ENCODE measurements at regions not wholly inside any gene's neighbourhood (a gene's known extent, or its start where the extent isn't known, plus 50 kb on each side); places are given as distances from the start of the nearest gene placed in this dataset.

DNA sequence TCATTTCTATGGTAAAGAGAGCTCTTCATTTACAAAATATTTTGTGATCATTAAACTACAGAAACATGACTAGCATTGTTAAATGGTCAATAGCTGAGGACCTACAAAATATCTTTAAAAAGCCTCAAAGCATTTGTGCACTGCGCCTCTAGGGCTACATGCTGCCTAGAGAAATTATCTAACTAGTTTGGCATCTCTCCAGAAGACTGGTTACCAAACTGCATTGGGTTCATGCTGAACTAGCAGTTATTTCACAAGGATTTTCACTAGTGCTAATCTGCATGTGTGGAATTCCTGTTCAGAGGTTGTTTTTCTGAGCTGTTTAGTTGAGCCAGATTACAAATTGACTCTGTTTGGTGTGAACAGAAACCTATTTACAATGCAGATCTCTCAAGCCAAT is 58.5 kb upstream of the PITX2 start:
- no peak for TF ChIP-seq RAD21 (IDR thresholded peaks at IDR 0.05; ENCODE audit: low read depth)
- no peak for TF ChIP-seq NFIC (IDR thresholded peaks at IDR 0.05)
- no peak for TF ChIP-seq EGR1 (IDR thresholded peaks at IDR 0.05)
- TF ChIP-seq, protein P1, sequence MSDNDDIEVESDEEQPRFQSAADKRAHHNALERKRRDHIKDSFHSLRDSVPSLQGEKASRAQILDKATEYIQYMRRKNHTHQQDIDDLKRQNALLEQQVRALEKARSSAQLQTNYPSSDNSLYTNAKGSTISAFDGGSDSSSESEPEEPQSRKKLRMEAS (IDR thresholded peaks at IDR 0.05): no peak
- TF ChIP-seq CREB1 (IDR thresholded peaks at IDR 0.05; ENCODE audit: low read depth): no peak
- no peak for TF ChIP-seq FOXM1 (IDR thresholded peaks at IDR 0.05; ENCODE audit: borderline replicate concordance, low read depth)
- TF ChIP-seq ZBTB7A (IDR thresholded peaks at IDR 0.05; ENCODE audit: low read depth): no peak
- no peak for TF ChIP-seq TEAD4 (IDR thresholded peaks at IDR 0.05)
- TF ChIP-seq, protein P2, sequence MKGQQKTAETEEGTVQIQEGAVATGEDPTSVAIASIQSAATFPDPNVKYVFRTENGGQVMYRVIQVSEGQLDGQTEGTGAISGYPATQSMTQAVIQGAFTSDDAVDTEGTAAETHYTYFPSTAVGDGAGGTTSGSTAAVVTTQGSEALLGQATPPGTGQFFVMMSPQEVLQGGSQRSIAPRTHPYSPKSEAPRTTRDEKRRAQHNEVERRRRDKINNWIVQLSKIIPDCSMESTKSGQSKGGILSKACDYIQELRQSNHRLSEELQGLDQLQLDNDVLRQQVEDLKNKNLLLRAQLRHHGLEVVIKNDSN (IDR thresholded peaks at IDR 0.05): no peak
- TF ChIP-seq TCF12 (IDR thresholded peaks at IDR 0.05; ENCODE audit: low read depth): no peak
- TF ChIP-seq EP300 (IDR thresholded peaks at IDR 0.05; ENCODE audit: borderline replicate concordance): no peak
- no peak for TF ChIP-seq TAF1 (IDR thresholded peaks at IDR 0.05; ENCODE audit: low read depth)

DNA sequence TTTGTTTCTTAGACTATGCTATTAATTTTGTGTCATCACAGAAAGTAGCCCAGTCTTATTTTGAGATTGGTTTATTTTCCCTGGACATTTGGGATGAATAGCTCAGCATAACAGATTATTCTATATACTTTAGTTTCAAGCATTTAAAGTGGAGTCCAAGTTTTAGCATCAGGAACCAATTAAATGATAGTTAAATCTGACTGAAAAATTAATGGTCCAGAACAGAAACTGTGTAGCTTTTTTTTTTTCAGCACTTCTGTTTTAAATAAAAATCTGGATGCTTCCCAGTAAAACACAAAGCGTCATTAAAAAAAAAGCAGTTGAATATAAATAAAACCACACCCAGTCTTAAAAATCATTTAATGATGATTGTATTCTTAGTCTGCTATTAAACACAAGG is 59.4 kb upstream of the PITX2 start:
- TF ChIP-seq TAF1 (IDR thresholded peaks at IDR 0.05; ENCODE audit: low read depth) (no peak), RAD21 (IDR thresholded peaks at IDR 0.05; ENCODE audit: low read depth) (no peak), TCF12 (IDR thresholded peaks at IDR 0.05; ENCODE audit: low read depth) (no peak), FOXM1 (IDR thresholded peaks at IDR 0.05; ENCODE audit: borderline replicate concordance, low read depth) (no peak), CREB1 (IDR thresholded peaks at IDR 0.05; ENCODE audit: low read depth) (no peak), CEBPB (IDR thresholded peaks at IDR 0.05) (no peak), EGR1 (IDR thresholded peaks at IDR 0.05) (no peak), ZBTB7A (IDR thresholded peaks at IDR 0.05; ENCODE audit: low read depth) (no peak), NFIC (IDR thresholded peaks at IDR 0.05) (no peak)
- TF ChIP-seq, protein P3, sequence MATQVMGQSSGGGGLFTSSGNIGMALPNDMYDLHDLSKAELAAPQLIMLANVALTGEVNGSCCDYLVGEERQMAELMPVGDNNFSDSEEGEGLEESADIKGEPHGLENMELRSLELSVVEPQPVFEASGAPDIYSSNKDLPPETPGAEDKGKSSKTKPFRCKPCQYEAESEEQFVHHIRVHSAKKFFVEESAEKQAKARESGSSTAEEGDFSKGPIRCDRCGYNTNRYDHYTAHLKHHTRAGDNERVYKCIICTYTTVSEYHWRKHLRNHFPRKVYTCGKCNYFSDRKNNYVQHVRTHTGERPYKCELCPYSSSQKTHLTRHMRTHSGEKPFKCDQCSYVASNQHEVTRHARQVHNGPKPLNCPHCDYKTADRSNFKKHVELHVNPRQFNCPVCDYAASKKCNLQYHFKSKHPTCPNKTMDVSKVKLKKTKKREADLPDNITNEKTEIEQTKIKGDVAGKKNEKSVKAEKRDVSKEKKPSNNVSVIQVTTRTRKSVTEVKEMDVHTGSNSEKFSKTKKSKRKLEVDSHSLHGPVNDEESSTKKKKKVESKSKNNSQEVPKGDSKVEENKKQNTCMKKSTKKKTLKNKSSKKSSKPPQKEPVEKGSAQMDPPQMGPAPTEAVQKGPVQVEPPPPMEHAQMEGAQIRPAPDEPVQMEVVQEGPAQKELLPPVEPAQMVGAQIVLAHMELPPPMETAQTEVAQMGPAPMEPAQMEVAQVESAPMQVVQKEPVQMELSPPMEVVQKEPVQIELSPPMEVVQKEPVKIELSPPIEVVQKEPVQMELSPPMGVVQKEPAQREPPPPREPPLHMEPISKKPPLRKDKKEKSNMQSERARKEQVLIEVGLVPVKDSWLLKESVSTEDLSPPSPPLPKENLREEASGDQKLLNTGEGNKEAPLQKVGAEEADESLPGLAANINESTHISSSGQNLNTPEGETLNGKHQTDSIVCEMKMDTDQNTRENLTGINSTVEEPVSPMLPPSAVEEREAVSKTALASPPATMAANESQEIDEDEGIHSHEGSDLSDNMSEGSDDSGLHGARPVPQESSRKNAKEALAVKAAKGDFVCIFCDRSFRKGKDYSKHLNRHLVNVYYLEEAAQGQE (IDR thresholded peaks at IDR 0.05; ENCODE audit: low read depth): no peak
- TF ChIP-seq, protein P1 (IDR thresholded peaks at IDR 0.05): no peak

DNA sequence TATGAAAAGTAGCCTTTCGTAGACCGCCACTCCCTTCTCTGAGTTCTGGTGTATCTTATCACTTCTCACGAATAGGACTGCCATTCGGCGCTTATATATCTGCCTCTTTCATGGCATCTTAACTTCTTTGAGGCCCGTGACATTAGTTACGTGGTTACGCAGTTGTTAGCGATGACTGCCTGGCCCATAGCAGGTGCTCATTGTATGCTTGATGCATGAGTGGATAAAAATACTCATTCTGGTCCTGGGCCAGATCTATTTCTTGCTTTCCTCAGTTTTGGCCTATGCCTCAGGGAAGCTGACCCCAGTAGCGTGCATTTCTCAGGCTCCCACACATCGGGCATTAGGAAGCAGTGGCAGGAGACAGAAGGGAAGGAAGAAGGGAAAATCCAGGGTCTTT is 60.7 kb upstream of the PITX2 start:
- TF ChIP-seq TAF1 (IDR thresholded peaks at IDR 0.05; ENCODE audit: low read depth): no peak
- no peak for TF ChIP-seq YY1 (IDR thresholded peaks at IDR 0.05; ENCODE audit: low read depth)
- no peak for TF ChIP-seq NFIC (IDR thresholded peaks at IDR 0.05)
- TF ChIP-seq RAD21 (IDR thresholded peaks at IDR 0.05; ENCODE audit: low read depth): no peak
- no peak for TF ChIP-seq CREB1 (IDR thresholded peaks at IDR 0.05; ENCODE audit: low read depth)
- no peak for TF ChIP-seq TCF12 (IDR thresholded peaks at IDR 0.05; ENCODE audit: low read depth)
- no peak for TF ChIP-seq ZBTB7A (IDR thresholded peaks at IDR 0.05; ENCODE audit: low read depth)
- TF ChIP-seq EP300 (IDR thresholded peaks at IDR 0.05; ENCODE audit: borderline replicate concordance): no peak
- TF ChIP-seq TEAD4 (IDR thresholded peaks at IDR 0.05): no peak

DNA sequence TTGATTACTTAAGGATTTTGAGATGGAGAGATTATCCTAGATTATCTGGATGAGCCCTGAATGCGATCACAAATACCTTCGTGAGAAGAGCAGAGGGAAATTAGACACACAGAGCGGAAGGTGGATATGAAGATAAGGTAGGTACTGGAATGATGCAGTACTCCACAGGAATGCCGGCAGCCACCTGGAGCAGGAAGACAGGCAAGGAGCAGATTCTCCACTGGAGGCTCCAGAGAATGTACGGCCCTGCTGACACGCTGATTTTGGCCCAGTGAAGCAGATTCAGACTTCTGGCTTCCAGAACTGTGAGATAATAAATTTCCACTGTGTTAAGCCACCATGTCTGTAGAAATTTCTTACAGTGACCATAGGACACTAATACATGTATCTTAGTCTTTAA is 79.4 kb upstream of the PITX2 start:
- no peak for TF ChIP-seq RAD21 (IDR thresholded peaks at IDR 0.05; ENCODE audit: low read depth)
- no peak for TF ChIP-seq EP300 (IDR thresholded peaks at IDR 0.05; ENCODE audit: borderline replicate concordance)
- TF ChIP-seq YY1 (IDR thresholded peaks at IDR 0.05; ENCODE audit: low read depth): no peak
- TF ChIP-seq ZBTB7A (IDR thresholded peaks at IDR 0.05; ENCODE audit: low read depth): no peak
- no peak for TF ChIP-seq CREB1 (IDR thresholded peaks at IDR 0.05; ENCODE audit: low read depth)
- TF ChIP-seq FOXM1 (IDR thresholded peaks at IDR 0.05; ENCODE audit: borderline replicate concordance, low read depth): no peak
- TF ChIP-seq, protein P3 (IDR thresholded peaks at IDR 0.05; ENCODE audit: low read depth): no peak
- TF ChIP-seq, protein P1 (IDR thresholded peaks at IDR 0.05): no peak
- no peak for TF ChIP-seq NFIC (IDR thresholded peaks at IDR 0.05)
- TF ChIP-seq TCF12 (IDR thresholded peaks at IDR 0.05; ENCODE audit: low read depth): no peak
- no peak for TF ChIP-seq TEAD4 (IDR thresholded peaks at IDR 0.05)
- TF ChIP-seq, protein P2 (IDR thresholded peaks at IDR 0.05): no peak
- no peak for TF ChIP-seq CEBPB (IDR thresholded peaks at IDR 0.05)
- no peak for TF ChIP-seq TAF1 (IDR thresholded peaks at IDR 0.05; ENCODE audit: low read depth)
- no peak for TF ChIP-seq EGR1 (IDR thresholded peaks at IDR 0.05)

DNA sequence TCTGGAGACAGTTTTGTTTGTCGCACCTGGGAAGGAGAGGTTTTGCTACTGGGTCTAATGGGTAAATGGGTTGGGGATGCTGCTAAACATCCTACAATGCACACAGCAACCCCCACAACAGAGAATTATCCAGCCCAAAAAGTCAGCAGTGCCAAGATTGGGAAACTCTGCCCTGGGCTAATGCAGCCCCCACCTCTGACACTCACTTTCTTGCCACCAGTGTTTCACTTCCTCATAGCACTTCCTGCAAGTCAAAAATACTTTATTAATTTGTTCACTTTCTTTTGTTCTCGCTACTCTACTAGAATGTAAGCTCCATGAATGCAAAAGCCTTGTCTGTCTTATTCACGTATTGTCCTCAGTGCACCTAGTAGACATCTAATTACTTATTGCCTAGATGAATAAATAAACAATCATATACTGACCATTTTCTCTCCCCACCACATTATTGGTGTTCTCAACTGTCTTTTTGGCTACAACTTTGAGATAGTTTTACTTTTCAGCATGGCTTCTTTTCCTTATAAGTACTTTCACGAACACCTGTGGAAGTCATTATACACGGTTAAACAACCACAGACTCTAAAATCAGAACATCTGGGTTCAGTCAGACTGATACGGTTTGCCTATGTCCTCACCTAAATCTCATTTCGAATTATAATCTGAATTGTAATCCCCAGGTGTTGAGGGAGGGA is 82.0 kb upstream of the PITX2 start:
- no peak for TF ChIP-seq NFIC (IDR thresholded peaks at IDR 0.05)
- TF ChIP-seq EGR1 (IDR thresholded peaks at IDR 0.05): no peak
- no peak for TF ChIP-seq CEBPB (IDR thresholded peaks at IDR 0.05)
- no peak for TF ChIP-seq FOXM1 (IDR thresholded peaks at IDR 0.05; ENCODE audit: borderline replicate concordance, low read depth)
- TF ChIP-seq RAD21 (IDR thresholded peaks at IDR 0.05; ENCODE audit: low read depth): no peak
- TF ChIP-seq EP300 (IDR thresholded peaks at IDR 0.05; ENCODE audit: borderline replicate concordance): no peak
- TF ChIP-seq YY1 (IDR thresholded peaks at IDR 0.05; ENCODE audit: low read depth): no peak
- TF ChIP-seq, protein P2 (IDR thresholded peaks at IDR 0.05): no peak
- TF ChIP-seq ZBTB7A (IDR thresholded peaks at IDR 0.05; ENCODE audit: low read depth): no peak

All from Ishikawa (cell line).